ENCODE measurements at regions not wholly inside any gene's neighbourhood (a gene's known extent, or its start where the extent isn't known, plus 50 kb on each side); places are given as distances from the start of the nearest gene placed in this dataset.

- TF ChIP-seq, protein P1, sequence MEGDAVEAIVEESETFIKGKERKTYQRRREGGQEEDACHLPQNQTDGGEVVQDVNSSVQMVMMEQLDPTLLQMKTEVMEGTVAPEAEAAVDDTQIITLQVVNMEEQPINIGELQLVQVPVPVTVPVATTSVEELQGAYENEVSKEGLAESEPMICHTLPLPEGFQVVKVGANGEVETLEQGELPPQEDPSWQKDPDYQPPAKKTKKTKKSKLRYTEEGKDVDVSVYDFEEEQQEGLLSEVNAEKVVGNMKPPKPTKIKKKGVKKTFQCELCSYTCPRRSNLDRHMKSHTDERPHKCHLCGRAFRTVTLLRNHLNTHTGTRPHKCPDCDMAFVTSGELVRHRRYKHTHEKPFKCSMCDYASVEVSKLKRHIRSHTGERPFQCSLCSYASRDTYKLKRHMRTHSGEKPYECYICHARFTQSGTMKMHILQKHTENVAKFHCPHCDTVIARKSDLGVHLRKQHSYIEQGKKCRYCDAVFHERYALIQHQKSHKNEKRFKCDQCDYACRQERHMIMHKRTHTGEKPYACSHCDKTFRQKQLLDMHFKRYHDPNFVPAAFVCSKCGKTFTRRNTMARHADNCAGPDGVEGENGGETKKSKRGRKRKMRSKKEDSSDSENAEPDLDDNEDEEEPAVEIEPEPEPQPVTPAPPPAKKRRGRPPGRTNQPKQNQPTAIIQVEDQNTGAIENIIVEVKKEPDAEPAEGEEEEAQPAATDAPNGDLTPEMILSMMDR (conservative IDR thresholded peaks at IDR 0.05; ENCODE audit: low read depth, low read length): no peak
- no peak for TF ChIP-seq EZH2 (IDR thresholded peaks at IDR 0.05; ENCODE audit: borderline replicate concordance, low read depth, low read length, poor library complexity, severe bottlenecking)
These were observed 162.7 kb upstream of the PDE4D start for GRCh38 chr5:60056191-60056590.

Data from A673 (cell line).